Psoas muscle (tissue), 7 donors: ENCODE measurements at regions not wholly inside any gene's neighbourhood (a gene's known extent, or its start where the extent isn't known, plus 50 kb on each side); places are given as distances from the start of the nearest gene placed in this dataset.

ENCODE experiments used
- ATAC-seq, 4 donors: fragments of 200-7000 bp; cut with Tn5 transposase; one replicate each; pipeline ENCODE4 v1.9.1; 2020; ENCODE audit warnings: moderate library complexity in 3 of 4, mild to moderate bottlenecking in 2 of 4
- DNase-seq, 2 donors: peaks; one replicate each; pipeline ENCODE4 v3.0.0-alpha.2; 2020
- H3K27ac ChIP-seq: fragments of 200-600 bp; one replicate; pipeline ENCODE4 v1.8.0; 2022
- H3K27me3 ChIP-seq, 3 donors: fragments of 200-600 bp in 1 of 3; one replicate each; pipeline versions ENCODE4 v1.6.1 to v1.8.0; 2013 to 2022; ENCODE audit warnings: low read length in 2 of 3, mild to moderate bottlenecking in 2 of 3, moderate library complexity in 1 of 3; ENCODE audit not compliant: insufficient read depth in 3 of 3
- H3K36me3 ChIP-seq, 2 donors: fragments of 200-600 bp in 1 of 2; one replicate each; pipeline versions ENCODE4 v1.6.1 to v1.8.0; 2013 to 2022; ENCODE audit warnings: low read depth in 1 of 2, mild to moderate bottlenecking in 1 of 2, moderate library complexity in 1 of 2; ENCODE audit not compliant: insufficient read depth in 1 of 2
- H3K4me1 ChIP-seq: fragments of 200-600 bp; one replicate; pipeline ENCODE4 v1.8.0; 2022
- H3K4me3 ChIP-seq: fragments of 200-600 bp; one replicate; pipeline ENCODE4 v1.8.0; 2022; ENCODE audit warnings: mild to moderate bottlenecking
- H3K9me3 ChIP-seq: fragments of 200-600 bp; one replicate; pipeline ENCODE4 v1.8.0; 2022
- CTCF ChIP-seq: fragments of 200-600 bp; IDR thresholded peaks from one replicate; pipeline ENCODE4 v1.8.0; 2022; ENCODE audit warnings: antibody characterized with exemption
- WGBS, 3 donors: extraction: QIAGEN DNeasy Blood & Tissue Kit; methylation state at CpG; one replicate each; pipeline versions ENCODE4 v1.1.6 to v1.1.7; 2013; 5-methylcytosine and 5-hydroxymethylcytosine counted together
- intact Hi-C, 2 donors: fragments of 100-400 bp; cut with DNase I; formaldehyde crosslinking; loops; one replicate each; pipeline versions ENCODE4 v1.11.0 to v1.14.2; 2022
- donor health status: healthy with polysubstance abuse.
- donor health status: DM: no; HTN: no; CAD: no; lungs with moderate emphysema.
- donor health status: Bipolar disorder and iron deficiency.
- donor health status: healthy.
- donor health status: DM: yes; HTN: yes; CAD: no.
- donor health status: DM: no; HTN: no; CAD: no.
- donor health status: DM: yes; HTN: yes; CAD: no.

GRCh38 chr5:61881821-61882487 is 424.1 kb upstream of the KIF2A start:
- no peak overlapping the region for H3K4me3 ChIP-seq
- intact Hi-C loops: no loop called here
- no peaks in the 10 kb centered on the region for H3K4me1 ChIP-seq
- TF ChIP-seq CTCF: no peak
- H3K36me3 ChIP-seq: no peaks in the 10 kb centered on the region
- 40 to 49% (median 46%) methylated on average over 6 of the region's 6 CpGs for WGBS, 3 donors
- no peak for DNase-seq
- no peak overlapping the region for H3K27ac ChIP-seq
- no peaks in the 10 kb centered on the region for H3K27me3 ChIP-seq
- ATAC-seq: no peak
- H3K9me3 ChIP-seq: no peaks in the 10 kb centered on the region

- Histone ChIP-seq H3K9me3 (no peaks in the 10 kb centered on the region), H3K27ac (no peak overlapping the region), H3K36me3 (no peaks in the 10 kb centered on the region), H3K4me1 (no peaks in the 10 kb centered on the region), H3K4me3 (no peak overlapping the region), H3K27me3 (no peaks in the 10 kb centered on the region)
- no peak for ATAC-seq
- 80 to 83% (median 82%) methylated on average over 9 of the region's 9 CpGs for WGBS, 3 donors
- intact Hi-C loops: no loop called here
- DNase-seq: no peak
- TF ChIP-seq CTCF: no peak
These were observed 423.0 kb upstream of the KIF2A start for GRCh38 chr5:61882901-61883500.

DNA sequence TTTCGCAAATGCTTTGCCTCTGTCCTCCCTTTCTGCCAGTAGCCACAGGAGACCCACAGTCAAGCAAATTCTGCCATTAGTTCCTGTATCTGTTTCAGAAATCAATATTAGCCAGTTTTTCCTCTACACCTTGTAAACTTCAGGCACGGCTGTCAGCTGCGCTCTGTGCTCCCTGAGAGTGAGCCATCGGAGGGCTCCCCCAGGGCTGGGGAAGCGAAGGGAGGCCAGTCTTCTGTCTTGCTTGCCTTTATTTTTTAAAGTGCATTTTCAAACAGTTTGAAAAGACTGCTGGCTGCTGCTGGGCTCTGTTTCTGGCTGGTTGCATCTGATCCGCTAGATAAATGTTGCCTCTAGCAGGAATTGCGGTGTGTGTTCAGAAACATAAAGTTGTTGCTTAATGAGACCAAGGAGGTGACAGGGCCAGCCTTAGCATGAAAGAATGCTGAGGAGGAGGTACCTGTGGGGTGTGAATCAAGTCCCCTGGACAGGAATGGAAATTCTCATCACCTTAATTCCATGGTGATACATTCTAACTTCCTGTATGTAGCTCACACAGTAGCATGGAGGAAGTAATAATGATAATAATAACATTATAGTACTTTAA is 421.7 kb upstream of the KIF2A start:
- no peak for DNase-seq
- Histone ChIP-seq H3K27me3 (peaks cover 0 to 2% (median 0%) of the 10 kb centered on the region in 3 donors), H3K4me1 (no peaks in the 10 kb centered on the region), H3K27ac (no peak overlapping the region), H3K9me3 (peaks cover 9% of the 10 kb centered on the region), H3K36me3 (no peaks in the 10 kb centered on the region), H3K4me3 (no peak overlapping the region)
- ATAC-seq: no peak
- TF ChIP-seq CTCF: no peak
- intact Hi-C loops: no loop called here
- WGBS, 3 donors: 74 to 89% (median 82%) methylated on average over 7 of the region's 7 CpGs

GRCh38 chr5:61886214-61886613 is 419.8 kb upstream of the KIF2A start:
- ATAC-seq: no peak

More at GRCh38 chr5:61886214-61886613, 419.8 kb upstream of the KIF2A start:
- TF ChIP-seq CTCF: no peak
- no peak for DNase-seq
- Histone ChIP-seq H3K36me3 (no peaks in the 10 kb centered on the region), H3K4me3 (no peak overlapping the region), H3K4me1 (no peaks in the 10 kb centered on the region), H3K27me3 (peaks cover 0 to 2% (median 0%) of the 10 kb centered on the region in 3 donors), H3K9me3 (peaks cover 10% of the 10 kb centered on the region), H3K27ac (no peak overlapping the region)
- intact Hi-C loops: no loop called here
